SW480 (cell line): ENCODE measurements at regions not wholly inside any gene's neighbourhood (a gene's known extent, or its start where the extent isn't known, plus 50 kb on each side); places are given as distances from the start of the nearest gene placed in this dataset.

Experiments used
- DNase-seq: peaks from one replicate; pipeline ENCODE4 v3.0.0-alpha.2; 2016; ENCODE audit warnings: low spot score

GRCh38 chr4:139611391-139611790 lies 54.2 kb upstream of the MGST2 start:
- DNase-seq, result no peak

DNA sequence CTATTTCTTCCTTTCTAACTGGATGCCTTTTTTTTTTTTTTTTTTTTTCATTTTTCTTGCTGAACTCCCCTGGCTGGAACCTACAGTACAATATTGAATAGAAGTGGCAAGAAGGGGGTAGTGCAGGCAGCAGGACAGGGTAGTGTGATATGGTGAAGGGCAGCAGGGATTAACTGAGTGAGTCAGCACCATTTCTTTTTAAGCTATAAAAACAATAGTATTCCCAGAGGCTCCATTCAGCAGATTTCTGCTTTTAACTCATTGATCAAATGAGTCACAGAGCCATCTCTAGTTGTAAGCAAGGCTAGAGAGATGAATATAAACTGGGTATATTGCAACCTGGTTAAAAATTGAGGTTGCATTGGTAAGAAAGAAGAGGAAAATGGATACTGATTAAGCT lies 53.6 kb upstream of the SETD7 start:
- DNase-seq, result no peak

DNA sequence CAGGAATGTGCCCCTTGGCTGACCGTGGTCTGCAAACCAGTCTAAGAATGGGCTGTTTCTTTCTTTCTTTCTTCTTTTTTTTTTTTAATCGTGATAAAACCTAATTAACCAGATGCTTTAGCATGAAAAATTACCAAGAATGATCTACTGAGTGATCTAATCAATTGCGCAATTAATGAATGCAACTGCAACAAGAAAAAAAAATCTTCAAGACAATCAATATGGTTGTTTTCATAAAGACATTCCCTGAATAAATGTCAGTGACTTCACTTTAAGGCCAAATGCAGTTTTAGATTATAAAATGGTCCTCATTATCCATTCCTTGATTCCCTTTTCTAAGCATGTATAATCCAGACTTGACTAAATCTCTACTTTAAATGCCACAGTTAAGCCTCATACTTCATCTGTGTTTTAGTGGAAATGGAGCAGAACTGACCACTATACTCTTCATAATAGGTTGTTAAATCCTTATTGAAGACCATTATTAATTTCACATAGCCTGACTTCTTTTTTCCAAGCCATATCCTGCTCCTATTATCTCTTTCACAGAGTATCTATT lies 51.6 kb upstream of the SETD7 start:
- no peak for DNase-seq

GRCh38 chr4:139606579-139607501 lies 50.8 kb upstream of the SETD7 start:
- DNase-seq, result peak; percentile 29

- DNase-seq, result no peak
Observed at GRCh38 chr4:139606103-139606502, 50.1 kb upstream of the SETD7 start.
